Neutrophil (primary cell): ENCODE measurements at regions not wholly inside any gene's neighbourhood (a gene's known extent, or its start where the extent isn't known, plus 50 kb on each side); places are given as distances from the start of the nearest gene placed in this dataset.

Source experiments
- H3K27ac ChIP-seq: fragments of 200-600 bp; sonication (generic); 2 replicates; pipeline ENCODE4 v1.5.1; 2016; ENCODE audit warnings: mild to moderate bottlenecking, moderate library complexity
- H3K27me3 ChIP-seq: fragments of 200-600 bp; sonication (generic); 2 replicates; pipeline ENCODE4 v1.6.0; 2016; ENCODE audit warnings: mild to moderate bottlenecking
- H3K36me3 ChIP-seq: fragments of 200-600 bp; sonication (generic); 2 replicates; pipeline ENCODE4 v1.5.1; 2017
- H3K4me1 ChIP-seq, 2 experiments: fragments of 200-600 bp in 1 of 2; sonication (generic) in 1 of 2; 1 replicate in 1 of 2; 2 replicates in 1 of 2; pipeline versions ENCODE4 v1.5.1 to v1.6.1; 2013 to 2016; ENCODE audit warnings: low read depth in 1 of 2, low read length in 1 of 2, mild to moderate bottlenecking in 1 of 2, moderate library complexity in 1 of 2; ENCODE audit not compliant: control insufficient read depth in 1 of 2, insufficient read depth in 1 of 2
- H3K4me3 ChIP-seq, 2 experiments: fragments of 200-600 bp in 1 of 2; sonication (generic) in 1 of 2; 1 replicate in 1 of 2; 2 replicates in 1 of 2; pipeline ENCODE4 v1.5.1; 2013 to 2016; ENCODE audit warnings: low read depth in 1 of 2, low read length in 1 of 2, mild to moderate bottlenecking in 1 of 2, moderate library complexity in 1 of 2
- H3K9me3 ChIP-seq: fragments of 200-600 bp; sonication (generic); 2 replicates; pipeline ENCODE4 v1.5.1; 2016
- CTCF ChIP-seq: fragments of 200-600 bp; sonication (generic); IDR thresholded peaks from 2 replicates; pipeline ENCODE4 v1.5.1; 2016; ENCODE audit warnings: antibody characterized with exemption

- Histone ChIP-seq H3K9me3 (no peaks in the 10 kb centered on the region), H3K4me3 (no peak overlapping the region), H3K27ac (no peak overlapping the region), H3K4me1 (peaks cover 18 to 24% of the 10 kb centered on the region in 2 experiments), H3K27me3 (no peaks in the 10 kb centered on the region), H3K36me3 (no peaks in the 10 kb centered on the region)
- TF ChIP-seq CTCF, result no peak
Observed at GRCh38 chr2:43000242-43001054, 208.1 kb upstream of the HAAO start.

- Histone ChIP-seq H3K4me1 (peaks cover 12 to 18% of the 10 kb centered on the region in 2 experiments), H3K27ac (no peak overlapping the region), H3K9me3 (no peaks in the 10 kb centered on the region), H3K27me3 (no peaks in the 10 kb centered on the region), H3K36me3 (no peaks in the 10 kb centered on the region), H3K4me3 (no peak overlapping the region)
- no peak for TF ChIP-seq CTCF
Observed at GRCh38 chr2:42999856-43000241, 207.5 kb upstream of the HAAO start.

GRCh38 chr2:42999391-42999841, 207.0 kb upstream of the HAAO start:
- no peaks in the 10 kb centered on the region for H3K36me3 ChIP-seq
- H3K27me3 ChIP-seq, result no peaks in the 10 kb centered on the region
- H3K4me3 ChIP-seq, result no peak overlapping the region
- no peaks in the 10 kb centered on the region for H3K9me3 ChIP-seq
- H3K27ac ChIP-seq, result no peak overlapping the region
- peaks cover 8 to 13% of the 10 kb centered on the region in 2 experiments for H3K4me1 ChIP-seq
- no peak for TF ChIP-seq CTCF

- H3K36me3 ChIP-seq, result no peaks in the 10 kb centered on the region
- H3K4me3 ChIP-seq, result no peak overlapping the region
- no peak for TF ChIP-seq CTCF
- no peaks in the 10 kb centered on the region for H3K27me3 ChIP-seq
- H3K27ac ChIP-seq, result no peak overlapping the region
- no peaks in the 10 kb centered on the region for H3K9me3 ChIP-seq
- peaks cover 3 to 7% of the 10 kb centered on the region in 2 experiments for H3K4me1 ChIP-seq
Observed at GRCh38 chr2:42998721-42999120, 206.3 kb upstream of the HAAO start.

- Histone ChIP-seq H3K27me3 (no peaks in the 10 kb centered on the region), H3K27ac (no peak overlapping the region), H3K4me1 (no peaks in the 10 kb centered on the region), H3K36me3 (no peaks in the 10 kb centered on the region), H3K9me3 (no peaks in the 10 kb centered on the region), H3K4me3 (no peak overlapping the region)
- TF ChIP-seq CTCF, result no peak
Observed at GRCh38 chr2:42996528-42996927, 204.1 kb upstream of the HAAO start.
